KBM-7 (cell line): ENCODE measurements at regions not wholly inside any gene's neighbourhood (a gene's known extent, or its start where the extent isn't known, plus 50 kb on each side); places are given as distances from the start of the nearest gene placed in this dataset.
"Not testable (repeated sequence)": the region's sequence is repeated elsewhere in the genome, so short reads cannot be mapped to it uniquely, and the experiment has no call there.

Source experiments
- DNase-seq: peaks from one replicate; pipeline ENCODE4 v3.0.0-alpha.2; 2015
- in situ Hi-C: fragments of 300-500 bp; cut with MboI; formaldehyde crosslinking; loops from 2 replicates; pipeline ENCODE4 v1.14.3; 2020; ENCODE audit warnings: low sequenced_read_pairs, low pct_unique_long_range_greater_than_20kb, mixed read lengths

DNA sequence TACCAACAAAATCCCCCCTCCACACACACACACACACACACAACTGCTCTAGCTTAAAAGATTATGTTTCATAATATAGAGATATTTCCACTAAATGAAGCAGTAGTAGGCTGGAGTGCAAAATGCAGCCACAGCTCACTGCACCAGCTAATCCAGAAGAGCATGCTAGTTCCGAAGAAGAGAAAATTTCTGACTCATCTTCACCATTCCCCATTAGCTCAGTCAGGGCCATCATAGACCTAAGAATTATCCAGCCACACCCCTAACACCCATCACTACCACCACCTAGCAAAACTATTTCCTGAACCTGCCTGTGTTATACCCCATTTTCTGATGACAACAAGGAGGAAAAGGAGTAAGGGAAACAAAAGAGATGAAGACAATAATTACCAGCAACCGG, 67.1 kb upstream of the UBE2E2 start:
- no peak for DNase-seq
- in situ Hi-C loops = no loop called here

DNA sequence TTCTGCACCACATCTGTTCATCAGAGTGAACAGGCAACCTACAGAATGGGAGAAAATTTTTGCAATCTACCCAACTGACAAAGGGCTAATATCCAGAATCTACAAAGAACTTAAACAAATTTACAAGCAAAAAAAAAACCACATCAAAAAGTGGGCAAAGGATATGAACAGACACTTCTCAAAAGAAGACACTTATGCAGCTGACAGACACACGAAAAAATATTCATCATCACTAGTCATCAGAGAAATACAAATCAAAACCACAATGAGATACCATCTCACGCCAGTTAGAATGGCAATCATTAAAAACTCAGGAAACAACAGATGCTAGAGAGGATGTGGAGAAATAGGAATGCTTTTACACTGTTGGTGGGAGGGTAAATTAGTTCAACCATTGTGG, 59.1 kb upstream of the UBE2E2 start:
- in situ Hi-C loops, DNase-seq: not testable (repeated sequence)

DNA sequence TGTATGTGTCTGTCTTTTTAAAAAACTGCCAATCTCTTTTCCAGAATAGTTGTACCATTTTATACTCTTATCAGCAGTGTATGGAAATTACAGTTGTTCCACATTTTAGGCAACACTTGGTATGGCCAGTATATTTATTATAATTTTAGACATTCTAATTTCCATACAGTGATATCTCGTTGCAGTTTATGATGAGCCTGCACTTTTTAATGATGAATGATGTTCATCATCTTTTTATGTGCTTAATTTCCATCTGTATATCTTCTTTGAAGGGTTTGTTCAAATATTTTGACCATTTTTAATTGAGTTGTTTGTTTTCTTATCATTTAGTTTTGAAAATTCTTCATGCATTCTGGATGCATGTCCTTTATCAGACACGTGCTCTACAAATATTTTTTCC, 57.0 kb upstream of the UBE2E2 start:
- no peak for DNase-seq
- in situ Hi-C loops = no loop called here

DNA sequence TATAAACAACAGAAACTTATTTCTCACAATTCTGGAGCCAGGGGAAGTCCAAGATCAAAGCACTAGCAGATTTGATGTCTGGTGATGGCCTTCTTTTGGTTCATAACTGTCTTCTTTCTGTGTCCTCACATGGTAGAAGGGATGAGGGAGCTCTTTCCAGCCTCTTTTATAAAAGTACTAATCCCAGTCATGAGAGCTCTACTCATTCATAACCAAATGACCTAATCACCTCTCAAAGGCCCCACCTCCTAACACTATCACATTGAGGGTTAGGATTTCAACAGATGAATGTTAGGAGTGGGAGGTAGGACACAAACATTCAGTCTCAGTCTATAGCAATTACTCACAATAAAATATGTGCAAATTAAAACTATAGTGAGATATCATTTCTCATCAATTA, 50.1 kb upstream of the UBE2E2 start:
- in situ Hi-C loops = no loop called here
- no peak for DNase-seq
